Suppressor macrophage treated with lipopolysaccharide for 4 hours (primary cell): ENCODE measurements at regions not wholly inside any gene's neighbourhood (a gene's known extent, or its start where the extent isn't known, plus 50 kb on each side); places are given as distances from the start of the nearest gene placed in this dataset.
"Not testable (repeated sequence)": the region's sequence is repeated elsewhere in the genome, so short reads cannot be mapped to it uniquely, and the experiment has no call there.

Source experiments
- DNase-seq: peaks from one replicate; pipeline ENCODE4 v3.0.0-alpha.2; 2020

DNA sequence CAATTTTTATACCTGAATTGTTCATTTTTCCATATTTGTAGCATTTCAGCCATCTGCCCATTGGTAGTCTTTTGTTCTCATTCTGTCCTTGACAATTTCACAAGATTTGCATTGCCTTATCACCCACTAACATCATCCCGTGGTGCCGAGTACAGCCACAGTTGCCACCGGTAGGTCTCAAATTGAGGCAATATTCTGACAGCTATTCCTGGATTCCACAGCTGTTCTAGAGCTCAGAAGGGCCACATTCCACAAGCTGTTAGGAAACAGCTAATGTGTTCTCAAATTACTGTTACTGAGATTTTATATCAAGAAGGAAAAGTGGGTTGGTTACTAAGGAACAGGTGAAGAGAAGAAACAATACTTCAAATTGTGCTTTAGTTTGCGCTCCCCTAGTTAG is 178.8 kb downstream of the RPRM start:
- DNase-seq = no peak

- no peak for DNase-seq
Measured at GRCh38 chr2:153299217-153299616, 179.3 kb downstream of the RPRM start.

- no peak for DNase-seq
Measured at GRCh38 chr2:153294199-153294786, 184.3 kb downstream of the RPRM start.

GRCh38 chr2:153291718-153292117 is 186.8 kb downstream of the RPRM start:
- DNase-seq = no peak

DNA sequence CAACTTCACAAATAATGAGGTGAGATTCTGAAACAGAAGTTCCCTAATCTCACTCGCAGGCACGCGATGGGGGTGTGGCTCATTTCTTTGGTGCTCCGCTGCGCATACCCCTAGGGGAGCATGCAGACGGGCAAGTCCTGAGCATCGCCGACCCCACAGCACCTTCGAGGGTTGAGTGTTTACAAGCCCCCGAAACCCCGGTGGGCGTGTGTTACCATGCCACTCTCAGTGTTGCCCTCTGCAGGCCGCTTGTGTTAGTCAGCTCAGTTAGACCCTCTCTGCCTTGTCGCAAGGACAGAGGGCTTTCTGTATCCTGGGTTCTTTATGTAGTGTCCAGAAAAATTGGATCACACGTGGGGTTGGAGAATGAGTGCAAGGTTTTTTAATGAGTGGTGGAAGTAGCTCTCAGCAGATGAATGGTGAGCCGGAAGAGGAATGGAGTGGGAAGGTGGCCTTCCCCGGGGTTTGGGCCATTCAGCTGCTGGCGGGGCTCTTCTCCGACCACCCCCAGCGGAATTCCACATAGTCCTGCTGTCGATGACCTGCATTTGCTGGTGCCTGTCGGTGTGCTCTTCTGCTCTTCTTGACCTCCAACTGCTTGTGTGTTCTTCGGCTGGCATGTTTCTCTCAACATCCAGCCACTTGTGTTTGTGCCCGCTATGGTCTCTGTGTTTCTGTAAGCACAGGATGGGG is 191.3 kb downstream of the RPRM start:
- no peak for DNase-seq

GRCh38 chr2:153268941-153269461 is 209.6 kb downstream of the RPRM start:
- no peak for DNase-seq

DNA sequence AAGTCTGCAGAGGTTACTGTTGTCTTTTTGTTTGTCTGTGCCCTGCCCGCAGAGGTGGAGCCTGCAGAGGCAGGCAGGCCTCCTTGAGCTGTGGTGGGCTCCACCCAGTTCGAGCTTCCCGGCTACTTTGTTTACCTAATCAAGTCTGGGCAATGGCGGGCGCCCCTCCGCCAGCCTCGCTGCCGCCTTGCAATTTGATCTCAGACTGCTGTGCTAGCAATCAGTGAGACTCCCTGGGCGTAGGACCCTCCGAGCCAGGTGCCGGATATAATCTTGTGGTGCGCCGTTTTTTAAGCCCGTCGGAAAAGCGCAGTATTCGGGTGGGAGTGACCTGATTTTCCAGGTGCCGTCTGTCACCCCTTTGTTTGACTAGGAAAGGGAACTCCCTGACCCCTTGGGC is 221.7 kb downstream of the RPRM start:
- DNase-seq = not testable (repeated sequence)

GRCh38 chr2:153246636-153247035 is 231.9 kb downstream of the RPRM start:
- not testable (repeated sequence) for DNase-seq

- DNase-seq = no peak
Measured at GRCh38 chr2:153235516-153235915, 243.0 kb downstream of the RPRM start.

DNA sequence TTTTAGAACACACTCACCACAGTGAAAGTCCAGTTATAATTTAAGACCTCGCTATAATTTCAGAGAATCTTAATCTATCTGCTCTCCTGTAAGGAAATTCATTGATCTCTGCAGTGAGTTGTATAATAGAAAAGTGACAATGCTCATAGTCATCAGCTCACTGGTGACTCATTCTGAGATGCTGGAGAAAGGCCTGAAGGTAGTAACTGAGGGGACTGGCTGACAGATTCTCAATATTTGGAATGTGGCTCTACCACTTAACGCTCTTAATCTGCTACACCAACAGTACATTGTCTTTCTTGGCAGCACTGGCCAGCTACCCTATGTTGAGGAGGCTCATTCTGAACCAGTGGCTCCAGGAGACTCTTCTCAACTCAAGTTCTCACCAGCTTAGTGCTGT is 246.1 kb downstream of the RPRM start:
- DNase-seq = no peak

GRCh38 chr2:153230977-153231376 is 247.6 kb downstream of the RPRM start:
- DNase-seq = no peak

DNA sequence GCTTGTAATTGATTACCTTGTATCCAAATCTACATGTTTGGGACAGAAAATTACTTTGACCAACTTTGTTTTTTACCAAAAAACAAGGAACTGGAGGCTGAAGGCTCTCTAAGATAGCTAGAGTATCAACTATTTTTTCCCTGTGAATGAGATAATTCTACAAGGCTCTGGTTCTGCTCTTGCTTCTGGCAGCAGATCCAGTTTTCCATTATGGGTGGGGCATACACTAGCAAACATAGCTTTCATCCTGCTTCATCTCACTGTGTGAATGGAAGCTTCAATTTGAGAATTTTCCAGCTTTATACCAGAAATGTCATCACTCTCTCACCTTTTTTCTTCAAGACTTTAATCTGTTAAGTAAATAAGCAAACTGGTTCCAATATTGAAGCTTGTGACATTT is 249.7 kb downstream of the RPRM start:
- no peak for DNase-seq

DNA sequence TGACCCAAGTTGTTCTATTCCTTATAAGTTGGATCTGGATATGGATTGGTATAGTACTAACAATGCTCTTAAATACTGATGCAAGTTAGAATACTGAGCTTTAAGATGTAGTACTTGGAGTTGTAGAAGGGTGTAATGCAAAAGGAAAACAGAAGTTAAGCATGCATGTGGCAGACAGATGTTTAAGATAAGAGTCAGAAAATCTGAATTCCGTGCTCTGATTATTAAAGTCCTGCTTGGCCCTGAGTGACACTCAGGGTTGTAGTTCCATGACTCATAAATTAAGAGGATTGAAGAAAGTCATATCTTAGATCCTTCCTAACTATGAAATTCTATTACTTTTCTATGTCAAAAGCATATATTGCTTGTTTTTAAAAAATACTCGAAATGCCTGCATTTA is 250.6 kb downstream of the RPRM start:
- no peak for DNase-seq

GRCh38 chr2:153222231-153223165 is 256.1 kb downstream of the RPRM start:
- DNase-seq = no peak

- no peak for DNase-seq
Measured at GRCh38 chr2:153221506-153221905, 257.1 kb downstream of the RPRM start.

DNA sequence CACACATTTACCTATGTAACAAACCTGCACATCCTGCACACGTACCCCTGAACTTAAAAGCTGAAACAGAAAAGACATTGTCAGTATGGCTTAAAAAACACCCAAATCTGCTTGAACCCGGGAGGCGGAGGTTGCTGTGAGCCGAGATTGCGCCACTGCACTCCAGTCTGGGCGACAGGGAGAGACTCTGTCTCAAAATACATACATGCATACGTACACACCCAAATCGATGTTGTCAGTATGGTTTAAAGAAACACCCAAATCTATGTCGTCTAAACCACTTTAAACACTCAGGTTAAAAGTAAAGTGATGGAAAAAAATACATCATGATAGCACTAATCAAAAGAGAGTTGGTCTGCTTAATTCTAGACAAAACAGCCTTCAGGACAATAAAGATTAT is 257.5 kb downstream of the RPRM start:
- DNase-seq = no peak

GRCh38 chr2:153218851-153219250 is 259.7 kb downstream of the RPRM start:
- DNase-seq = no peak

DNA sequence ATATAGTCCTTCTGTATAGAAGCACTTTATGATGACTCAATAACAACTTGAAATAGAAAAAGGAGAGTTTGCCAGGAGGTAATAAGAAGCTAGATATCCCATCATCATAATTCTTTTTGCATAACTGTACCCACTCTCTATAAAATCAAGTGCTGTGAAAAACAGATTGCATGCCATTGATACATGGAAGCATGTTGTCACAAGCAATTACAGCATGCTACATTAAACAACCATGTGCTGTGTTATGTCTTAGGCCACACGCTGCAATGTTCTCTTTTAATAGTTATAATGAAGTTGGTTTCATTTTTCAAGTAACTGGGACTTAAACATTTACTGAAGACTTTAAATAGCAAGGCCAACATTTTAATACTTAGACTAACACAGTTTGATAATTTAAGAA is 264.2 kb downstream of the RPRM start:
- DNase-seq = no peak

DNA sequence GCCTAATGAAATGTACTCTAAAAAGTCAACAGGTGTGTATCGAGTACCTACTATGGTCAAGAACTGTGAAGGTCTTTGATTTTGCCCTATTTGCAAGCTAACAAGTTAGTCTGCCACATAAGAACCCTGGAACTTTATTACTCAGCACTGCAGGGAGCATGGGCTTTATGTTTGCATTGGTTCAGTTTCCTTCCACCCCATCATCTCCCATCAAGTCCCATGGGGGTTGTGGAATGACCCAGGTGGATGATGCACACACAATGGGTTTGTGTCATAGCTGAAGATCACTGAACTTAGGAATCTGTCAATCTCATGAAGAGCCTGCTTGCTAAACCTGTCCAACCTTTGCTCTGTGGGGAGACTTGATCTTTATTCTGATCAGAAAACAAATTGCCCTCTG is 265.5 kb downstream of the RPRM start:
- DNase-seq = no peak

DNA sequence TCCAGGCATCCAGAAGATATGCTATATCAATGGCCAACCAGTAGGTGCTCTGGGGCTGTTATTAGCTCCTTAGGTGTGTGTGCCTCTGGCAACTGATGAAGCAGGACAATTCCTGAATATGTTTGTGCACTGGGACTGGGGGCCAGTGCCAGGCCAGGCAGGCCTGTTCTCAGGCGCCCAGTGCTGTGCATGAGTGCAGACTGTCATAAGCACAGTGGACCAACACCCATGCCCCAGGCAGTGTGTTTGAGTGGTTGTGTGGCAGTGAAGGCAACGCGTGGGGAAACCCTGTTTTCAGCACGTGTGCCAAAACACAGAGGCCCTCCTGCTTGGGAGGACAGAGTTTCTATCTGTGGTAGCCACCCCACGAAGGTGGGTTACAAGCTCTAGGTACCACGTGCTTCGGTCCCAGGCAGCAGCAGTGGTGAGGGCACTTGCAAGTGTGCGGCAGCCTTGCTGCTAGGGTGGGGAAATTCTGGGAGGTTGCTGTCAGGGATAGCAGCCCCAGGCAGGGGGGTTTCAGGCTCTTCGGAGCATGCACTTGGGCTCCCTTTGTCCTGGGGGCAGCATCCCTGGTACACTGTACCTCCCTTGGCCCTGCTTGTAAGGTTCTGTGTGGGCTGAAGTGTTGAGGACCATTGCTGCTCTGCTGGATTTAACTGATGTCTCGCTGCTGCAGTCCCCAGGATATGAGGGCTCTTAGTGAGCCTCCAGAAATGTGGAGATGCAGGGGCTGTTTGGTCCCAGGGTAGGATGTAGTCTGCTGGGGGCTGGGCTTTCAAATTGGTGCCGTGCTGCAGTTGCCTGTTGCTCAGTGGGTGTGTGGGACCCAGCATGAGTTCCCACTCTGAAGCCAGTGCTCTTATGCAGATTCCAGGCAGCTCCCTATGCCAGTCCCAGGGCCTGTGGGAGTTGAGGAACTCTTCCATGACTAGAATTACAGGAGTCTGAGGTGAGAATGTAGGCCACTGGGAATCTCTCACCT is 280.9 kb downstream of the RPRM start:
- no peak for DNase-seq

GRCh38 chr2:153196378-153197058 is 282.0 kb downstream of the RPRM start:
- no peak for DNase-seq

DNA sequence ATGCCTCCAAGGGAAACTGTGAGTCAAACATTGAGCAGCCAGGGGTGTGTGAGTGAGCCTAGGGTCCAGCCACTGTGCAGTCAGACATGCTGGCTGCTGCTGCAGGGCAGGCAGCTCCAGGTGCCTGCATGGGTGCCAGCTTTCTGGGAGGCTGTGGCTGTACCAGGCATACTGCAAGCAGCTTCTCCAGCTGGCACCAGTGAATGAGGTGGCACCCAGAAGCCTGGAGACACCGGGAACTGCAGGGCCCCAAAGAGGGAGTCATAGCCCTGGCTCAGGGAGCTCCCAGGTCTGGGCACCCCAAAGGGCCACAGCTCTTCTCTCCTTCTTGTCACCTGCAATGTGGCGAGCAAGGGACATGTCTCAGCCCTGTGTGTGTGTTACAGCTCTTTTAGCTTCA is 283.2 kb downstream of the RPRM start:
- no peak for DNase-seq
